GM23248 (cell line): ENCODE measurements at regions not wholly inside any gene's neighbourhood (a gene's known extent, or its start where the extent isn't known, plus 50 kb on each side); places are given as distances from the start of the nearest gene placed in this dataset.

Source experiments
- EZH2 ChIP-seq: fragments of 200-600 bp; sonication (generic); IDR thresholded peaks from 2 replicates; pipeline ENCODE4 v1.6.1; 2018; ENCODE audit warnings: antibody characterized with exemption, mild to moderate bottlenecking; ENCODE audit not compliant: insufficient read depth, poor library complexity, severe bottlenecking
- EZH2phosphoT487 ChIP-seq: fragments of 200-600 bp; sonication (generic); IDR thresholded peaks from 2 replicates; pipeline ENCODE4 v1.6.1; 2018; ENCODE audit warnings: antibody characterized with exemption, moderate library complexity, mild to moderate bottlenecking, low read depth; ENCODE audit not compliant: insufficient read depth

DNA sequence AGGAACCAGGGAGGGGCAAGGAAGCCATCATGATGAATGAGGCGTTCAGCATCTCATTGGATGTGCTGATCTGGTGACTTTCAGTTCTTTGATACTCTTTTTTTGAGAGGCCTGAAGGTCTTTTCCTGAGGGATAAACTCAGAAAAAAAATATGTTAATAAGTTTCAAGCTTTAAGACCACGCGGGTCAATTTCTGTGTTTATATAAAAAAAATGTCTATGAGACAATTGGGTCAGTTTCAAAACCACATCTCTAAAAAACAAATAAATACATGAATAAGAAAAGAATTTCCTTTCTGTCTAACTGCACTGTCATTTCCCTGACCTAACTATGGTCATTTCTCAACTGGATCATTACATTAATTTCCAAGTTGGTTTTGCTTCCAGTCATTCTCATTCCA is 62.6 kb downstream of the TRIML1 start:
- no peak for TF ChIP-seq EZH2
- TF ChIP-seq EZH2phosphoT487, result no peak
